MCF 10A (cell line): ENCODE measurements at regions not wholly inside any gene's neighbourhood (a gene's known extent, or its start where the extent isn't known, plus 50 kb on each side); places are given as distances from the start of the nearest gene placed in this dataset.

Source experiments
- BruUV-seq: library from RNA; stranded (reverse); fragments of 400-500 nt; replicated peaks from 2 replicates; lab custom pipeline; 2021; lab: Mats Ljungman, UMichigan
- CTCF ChIA-PET: fragments of 300-600 bp; sonication (Branson Sonifier 250); formaldehyde crosslinking; extraction: SDS; loops from one replicate; lab custom pipeline; 2021; ENCODE audit warnings: antibody characterized with exemption, inconsistent platforms; lab: Yijun Ruan, JAX
- POLR2A ChIA-PET: fragments of 300-600, 350-650 bp; sonication (Branson Sonifier 250); formaldehyde crosslinking; extraction: SDS; loops from one replicate; lab custom pipeline; 2020; ENCODE audit warnings: antibody characterized with exemption, inconsistent platforms; lab: Yijun Ruan, JAX
- DNase-seq: peaks from one replicate; pipeline ENCODE4 v3.0.0-alpha.2; 2018; ENCODE audit not compliant: unreplicated experiment
- H3K27ac Mint-ChIP-seq: one replicate; pipeline ENCODE4 v1.8.0; 2022; ENCODE audit warnings: mild to moderate bottlenecking, low read depth, mixed read lengths; ENCODE audit not compliant: unreplicated experiment
- H3K27me3 Mint-ChIP-seq: one replicate; pipeline ENCODE4 v1.8.0; 2022; ENCODE audit warnings: mixed read lengths; ENCODE audit not compliant: insufficient read depth, unreplicated experiment
- H3K36me3 Mint-ChIP-seq: one replicate; pipeline ENCODE4 v1.8.0; 2022; ENCODE audit warnings: mild to moderate bottlenecking, moderate library complexity, mixed read lengths; ENCODE audit not compliant: insufficient read depth, unreplicated experiment
- H3K4me1 Mint-ChIP-seq: one replicate; pipeline ENCODE4 v1.8.0; 2022; ENCODE audit warnings: mixed read lengths; ENCODE audit not compliant: insufficient read depth, unreplicated experiment
- H3K4me3 Mint-ChIP-seq: one replicate; pipeline ENCODE4 v1.8.0; 2022; ENCODE audit warnings: mild to moderate bottlenecking, moderate library complexity, mixed read lengths; ENCODE audit not compliant: unreplicated experiment
- H3K9me3 Mint-ChIP-seq: one replicate; pipeline ENCODE4 v1.8.0; 2022; ENCODE audit warnings: mixed read lengths; ENCODE audit not compliant: unreplicated experiment
- CTCF ChIP-seq: fragments of 200-600 bp; IDR thresholded peaks from one replicate; pipeline ENCODE4 v1.8.0; 2022; ENCODE audit warnings: antibody characterized with exemption, mild to moderate bottlenecking; ENCODE audit not compliant: unreplicated experiment
- intact Hi-C: fragments of 100-400 bp; cut with micrococcal nuclease; formaldehyde crosslinking; loops from 2 replicates; pipeline ENCODE4 v1.14.1; 2022

- no peak for DNase-seq
- H3K27ac Mint-ChIP-seq, result no peak overlapping the region
- BruUV-seq, result no TSS peak
- no peaks in the 10 kb centered on the region for H3K9me3 Mint-ChIP-seq
- no peak overlapping the region for H3K4me3 Mint-ChIP-seq
- ChIA-PET CTCF (no interaction called here), POLR2A (no interaction called here)
- no peaks in the 10 kb centered on the region for H3K4me1 Mint-ChIP-seq
- no peaks in the 10 kb centered on the region for H3K27me3 Mint-ChIP-seq
- intact Hi-C loops, result no loop called here
- H3K36me3 Mint-ChIP-seq, result no peaks in the 10 kb centered on the region
- TF ChIP-seq CTCF, result no peak
These were observed 795.2 kb upstream of the ID2 start for GRCh38 chr2:7886666-7887065.

- no peak overlapping the region for H3K27ac Mint-ChIP-seq
- CTCF ChIA-PET, result no interaction called here
These were observed 794.4 kb upstream of the ID2 start for GRCh38 chr2:7887441-7887840.

GRCh38 chr2:7888876-7889275 lies 793.0 kb upstream of the ID2 start:
- ChIA-PET CTCF (no interaction called here), POLR2A (no interaction called here)
- Mint-ChIP-seq H3K27me3 (no peaks in the 10 kb centered on the region), H3K4me1 (no peaks in the 10 kb centered on the region), H3K9me3 (no peaks in the 10 kb centered on the region), H3K27ac (no peak overlapping the region), H3K4me3 (no peak overlapping the region), H3K36me3 (no peaks in the 10 kb centered on the region)
- no TSS peak for BruUV-seq
- intact Hi-C loops, result no loop called here
- no peak for TF ChIP-seq CTCF
- DNase-seq, result no peak

More at GRCh38 chr2:7887441-7887840, 794.4 kb upstream of the ID2 start:
- H3K4me1 Mint-ChIP-seq, result no peaks in the 10 kb centered on the region
- no peaks in the 10 kb centered on the region for H3K9me3 Mint-ChIP-seq
- no peak for TF ChIP-seq CTCF
- no peak overlapping the region for H3K4me3 Mint-ChIP-seq
- DNase-seq, result no peak
- intact Hi-C loops, result no loop called here
- no peaks in the 10 kb centered on the region for H3K27me3 Mint-ChIP-seq
- POLR2A ChIA-PET, result no interaction called here
- BruUV-seq, result no TSS peak
- H3K36me3 Mint-ChIP-seq, result no peaks in the 10 kb centered on the region

- no peaks in the 10 kb centered on the region for H3K9me3 Mint-ChIP-seq
- no peak overlapping the region for H3K4me3 Mint-ChIP-seq
- intact Hi-C loops, result no loop called here
- BruUV-seq, result no TSS peak
- no peaks in the 10 kb centered on the region for H3K36me3 Mint-ChIP-seq
- no peaks in the 10 kb centered on the region for H3K4me1 Mint-ChIP-seq
- CTCF ChIA-PET, result no interaction called here
- H3K27ac Mint-ChIP-seq, result no peak overlapping the region
- TF ChIP-seq CTCF, result no peak
- POLR2A ChIA-PET, result no interaction called here
- no peak for DNase-seq
- H3K27me3 Mint-ChIP-seq, result no peaks in the 10 kb centered on the region
These were observed 790.5 kb upstream of the ID2 start for GRCh38 chr2:7891312-7891711.
